Choroid plexus epithelial cell (primary cell): ENCODE measurements at regions not wholly inside any gene's neighbourhood (a gene's known extent, or its start where the extent isn't known, plus 50 kb on each side); places are given as distances from the start of the nearest gene placed in this dataset.

Experiments used
- DNase-seq: peaks from one replicate; pipeline ENCODE4 v3.0.0-alpha.2; 2010; ENCODE audit warnings: low read depth
- H3K4me3 ChIP-seq: 2 replicates; pipeline ENCODE4 v1.5.1; 2011; ENCODE audit warnings: low read depth, mild to moderate bottlenecking, control low read depth, low read length, moderate library complexity
- TF ChIP-seq, protein P1 (sequence below): conservative IDR thresholded peaks from 2 replicates; pipeline ENCODE4 v1.5.1; 2011; ENCODE audit warnings: low read depth, mild to moderate bottlenecking, control low read depth, inconsistent platforms, low read length, moderate library complexity

GRCh38 chr3:146350852-146351251 is 99.9 kb upstream of the PLSCR4 start:
- DNase-seq = no peak
- TF ChIP-seq, protein P1, sequence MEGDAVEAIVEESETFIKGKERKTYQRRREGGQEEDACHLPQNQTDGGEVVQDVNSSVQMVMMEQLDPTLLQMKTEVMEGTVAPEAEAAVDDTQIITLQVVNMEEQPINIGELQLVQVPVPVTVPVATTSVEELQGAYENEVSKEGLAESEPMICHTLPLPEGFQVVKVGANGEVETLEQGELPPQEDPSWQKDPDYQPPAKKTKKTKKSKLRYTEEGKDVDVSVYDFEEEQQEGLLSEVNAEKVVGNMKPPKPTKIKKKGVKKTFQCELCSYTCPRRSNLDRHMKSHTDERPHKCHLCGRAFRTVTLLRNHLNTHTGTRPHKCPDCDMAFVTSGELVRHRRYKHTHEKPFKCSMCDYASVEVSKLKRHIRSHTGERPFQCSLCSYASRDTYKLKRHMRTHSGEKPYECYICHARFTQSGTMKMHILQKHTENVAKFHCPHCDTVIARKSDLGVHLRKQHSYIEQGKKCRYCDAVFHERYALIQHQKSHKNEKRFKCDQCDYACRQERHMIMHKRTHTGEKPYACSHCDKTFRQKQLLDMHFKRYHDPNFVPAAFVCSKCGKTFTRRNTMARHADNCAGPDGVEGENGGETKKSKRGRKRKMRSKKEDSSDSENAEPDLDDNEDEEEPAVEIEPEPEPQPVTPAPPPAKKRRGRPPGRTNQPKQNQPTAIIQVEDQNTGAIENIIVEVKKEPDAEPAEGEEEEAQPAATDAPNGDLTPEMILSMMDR = no peak
- H3K4me3 ChIP-seq = no peak overlapping the region

- TF ChIP-seq, protein P1 = no peak
- H3K4me3 ChIP-seq = no peak overlapping the region
- DNase-seq = no peak
Measured at GRCh38 chr3:146345900-146346299, 95.0 kb upstream of the PLSCR4 start.

- DNase-seq = peak; percentile 17
- no peak overlapping the region for H3K4me3 ChIP-seq
- TF ChIP-seq, protein P1 = no peak
Measured at GRCh38 chr3:146343551-146343950, 92.6 kb upstream of the PLSCR4 start.

DNA sequence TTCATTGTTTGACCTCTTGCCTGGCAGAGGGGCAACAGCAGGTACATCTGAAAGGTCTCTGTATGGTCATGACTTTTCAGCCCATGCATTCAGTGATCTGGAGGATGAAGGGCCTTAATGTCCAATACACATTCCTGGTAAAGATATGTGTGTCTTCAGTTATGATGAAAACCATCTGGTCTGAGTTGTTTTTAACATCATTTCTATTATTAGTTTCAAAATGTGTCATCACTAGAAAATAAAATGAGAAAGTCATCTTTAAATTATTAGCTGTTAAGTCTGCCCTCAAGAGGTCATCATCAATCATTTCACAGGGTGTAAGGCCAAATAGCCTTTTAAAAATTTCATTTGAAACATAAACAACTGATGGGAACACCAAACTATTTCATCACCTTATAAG is 92.1 kb upstream of the PLSCR4 start:
- TF ChIP-seq, protein P1 = no peak
- peak; percentile 63 for DNase-seq
- no peak overlapping the region for H3K4me3 ChIP-seq

- no peak overlapping the region for H3K4me3 ChIP-seq
- TF ChIP-seq, protein P1 = no peak
- DNase-seq = no peak
Measured at GRCh38 chr3:146339349-146339748, 88.4 kb upstream of the PLSCR4 start.

GRCh38 chr3:146337991-146338390 is 87.1 kb upstream of the PLSCR4 start:
- TF ChIP-seq, protein P1 = no peak
- no peak overlapping the region for H3K4me3 ChIP-seq
- DNase-seq = peak; percentile 19

GRCh38 chr3:146335386-146335785 is 84.5 kb upstream of the PLSCR4 start:
- no peak for DNase-seq
- no peak overlapping the region for H3K4me3 ChIP-seq
- TF ChIP-seq, protein P1 = no peak
